CD4-positive, alpha-beta T cell (primary cell): ENCODE measurements at regions not wholly inside any gene's neighbourhood (a gene's known extent, or its start where the extent isn't known, plus 50 kb on each side); places are given as distances from the start of the nearest gene placed in this dataset.

ENCODE experiments used
- ATAC-seq: fragments of 200-7000 bp; cut with Tn5 transposase; one replicate; pipeline ENCODE4 v1.10.0; 2022; ENCODE audit warnings: mild to moderate bottlenecking; ENCODE audit not compliant: poor library complexity
- CTCF ChIA-PET: fragments of 350-600 bp; sonication (Branson Sonifier 250); formaldehyde crosslinking; loops from one replicate; lab custom pipeline; 2021; ENCODE audit warnings: antibody characterized with exemption, inconsistent platforms; lab: Charles Lee
- POLR2A ChIA-PET: fragments of 350-600 bp; sonication (Branson Sonifier 250); formaldehyde crosslinking; loops from one replicate; lab custom pipeline; 2021; ENCODE audit warnings: antibody characterized with exemption, inconsistent platforms; lab: Charles Lee
- DNase-seq, 14 experiments: peaks; one replicate each; pipeline ENCODE4 v3.0.0-alpha.2; 2013 to 2020; ENCODE audit warnings: mixed read lengths in 2 of 14
- H3K27ac ChIP-seq, 2 donors: one replicate each; pipeline versions ENCODE4 v1.5.1 to v1.7.0; 2013; ENCODE audit warnings: low read length in 2 of 2, low read depth in 1 of 2, mild to moderate bottlenecking in 1 of 2
- H3K27me3 ChIP-seq, 2 experiments: 1 replicate in 1 of 2; 2 replicates in 1 of 2; pipeline versions ENCODE4 v1.6.1 to v1.7.0; 2013; ENCODE audit warnings: low read length in 2 of 2, control low read depth in 1 of 2, mild to moderate bottlenecking in 1 of 2, moderate library complexity in 1 of 2; ENCODE audit not compliant: insufficient read depth in 2 of 2, control insufficient read depth in 1 of 2
- H3K36me3 ChIP-seq: one replicate; pipeline ENCODE4 v1.6.1; 2013; ENCODE audit warnings: low read length, control low read depth; ENCODE audit not compliant: insufficient read depth
- H3K4me1 ChIP-seq: one replicate; pipeline ENCODE4 v1.6.1; 2013; ENCODE audit warnings: low read length, control low read depth; ENCODE audit not compliant: insufficient read depth
- H3K4me3 ChIP-seq: one replicate; pipeline ENCODE4 v1.5.1; 2013; ENCODE audit warnings: mild to moderate bottlenecking, low read length, moderate library complexity
- H3K9me3 ChIP-seq, 2 experiments: 1 replicate in 1 of 2; 2 replicates in 1 of 2; pipeline versions ENCODE4 v1.6.1 to v1.7.0; 2013; ENCODE audit warnings: low read length in 2 of 2, mild to moderate bottlenecking in 2 of 2, control low read depth in 1 of 2, moderate library complexity in 1 of 2; ENCODE audit not compliant: control insufficient read depth in 1 of 2, insufficient read depth in 1 of 2
- H3K27ac Mint-ChIP-seq: one replicate; pipeline ENCODE4 v1.8.0; 2020; ENCODE audit warnings: mixed read lengths
- H3K27me3 Mint-ChIP-seq: one replicate; pipeline ENCODE4 v1.8.0; 2021; ENCODE audit warnings: mixed read lengths
- H3K36me3 Mint-ChIP-seq: one replicate; pipeline ENCODE4 v1.8.0; 2021; ENCODE audit warnings: low read depth, mixed read lengths
- H3K4me1 Mint-ChIP-seq: one replicate; pipeline ENCODE4 v1.8.0; 2021; ENCODE audit warnings: low read depth, mixed read lengths
- H3K4me3 Mint-ChIP-seq: one replicate; pipeline ENCODE4 v1.8.0; 2020; ENCODE audit warnings: mild to moderate bottlenecking, mixed read lengths
- H3K9me3 Mint-ChIP-seq: one replicate; pipeline ENCODE4 v1.8.0; 2020; ENCODE audit warnings: mixed read lengths
- CTCF ChIP-seq: fragments of 200-600 bp; IDR thresholded peaks from one replicate; pipeline ENCODE4 v1.8.0; 2022; ENCODE audit warnings: antibody characterized with exemption, mild to moderate bottlenecking
- intact Hi-C, 2 experiments: fragments of 100-400 bp; cut with DNase I in 1 of 2; cut with micrococcal nuclease in 1 of 2; formaldehyde crosslinking; loops; one replicate each; pipeline versions ENCODE4 v1.15.1 to v1.9.0; 2023 to 2025; cut with DNase I, micrococcal nuclease

GRCh38 chr12:126117502-126117901 is 1052.3 kb downstream of the AACS start:
- no peak for TF ChIP-seq CTCF
- no peaks in the 10 kb centered on the region for H3K27me3 ChIP-seq
- H3K4me3 ChIP-seq: no peak overlapping the region
- ChIA-PET POLR2A (no interaction called here), CTCF (no interaction called here)
- Mint-ChIP-seq H3K9me3 (no peaks in the 10 kb centered on the region), H3K36me3 (no peaks in the 10 kb centered on the region), H3K4me1 (no peaks in the 10 kb centered on the region), H3K27ac (no peak overlapping the region), H3K27me3 (no peaks in the 10 kb centered on the region), H3K4me3 (no peak overlapping the region)
- no peaks in the 10 kb centered on the region for H3K4me1 ChIP-seq
- intact Hi-C loops: no loop called here
- H3K27ac ChIP-seq: no peak overlapping the region
- DNase-seq (no peak), ATAC-seq (no peak)
- no peaks in the 10 kb centered on the region for H3K36me3 ChIP-seq
- peaks cover 0 to 5% of the 10 kb centered on the region in 2 experiments for H3K9me3 ChIP-seq

GRCh38 chr12:126139355-126139754 is 1074.1 kb downstream of the AACS start:
- no peak for TF ChIP-seq CTCF
- peaks cover 23% of the 10 kb centered on the region for H3K9me3 Mint-ChIP-seq

GRCh38 chr12:126144603-126145002 is 1079.4 kb downstream of the AACS start:
- TF ChIP-seq CTCF: no peak
- CTCF ChIA-PET: no interaction called here
- no peak overlapping the region for H3K27ac Mint-ChIP-seq
- intact Hi-C loops: no loop called here
- no peaks in the 10 kb centered on the region for H3K4me1 ChIP-seq
- H3K4me3 ChIP-seq: no peak overlapping the region
- ATAC-seq (no peak), DNase-seq (no peak)
- no peaks in the 10 kb centered on the region for H3K4me1 Mint-ChIP-seq
- POLR2A ChIA-PET: no interaction called here
- H3K27me3 ChIP-seq: no peaks in the 10 kb centered on the region
- no peaks in the 10 kb centered on the region for H3K27me3 Mint-ChIP-seq
- no peak overlapping the region for H3K27ac ChIP-seq
- peaks cover 8% of the 10 kb centered on the region for H3K9me3 Mint-ChIP-seq
- H3K4me3 Mint-ChIP-seq: no peak overlapping the region
- no peaks in the 10 kb centered on the region for H3K36me3 Mint-ChIP-seq
- H3K36me3 ChIP-seq: no peaks in the 10 kb centered on the region
- H3K9me3 ChIP-seq: peaks cover 8 to 11% of the 10 kb centered on the region in 2 experiments

More at GRCh38 chr12:126139355-126139754, 1074.1 kb downstream of the AACS start:
- intact Hi-C loops: no loop called here
- Histone ChIP-seq H3K27ac (no peak overlapping the region), H3K9me3 (peaks cover 12 to 41% of the 10 kb centered on the region in 2 experiments), H3K27me3 (no peaks in the 10 kb centered on the region), H3K36me3 (no peaks in the 10 kb centered on the region), H3K4me3 (no peak overlapping the region), H3K4me1 (no peaks in the 10 kb centered on the region)
- POLR2A ChIA-PET: no interaction called here
- Mint-ChIP-seq H3K27me3 (no peaks in the 10 kb centered on the region), H3K4me3 (no peak overlapping the region), H3K36me3 (no peaks in the 10 kb centered on the region), H3K4me1 (no peaks in the 10 kb centered on the region), H3K27ac (no peak overlapping the region)
- DNase-seq: no peak
- no peak for ATAC-seq
- CTCF ChIA-PET: no interaction called here
